Ishikawa (cell line): ENCODE measurements at regions not wholly inside any gene's neighbourhood (a gene's known extent, or its start where the extent isn't known, plus 50 kb on each side); places are given as distances from the start of the nearest gene placed in this dataset.

Source experiments
- CEBPB ChIP-seq: IDR thresholded peaks from 2 replicates; pipeline ENCODE4 v1.6.1; 2012
- CREB1 ChIP-seq: IDR thresholded peaks from 2 replicates; pipeline ENCODE4 v1.6.1; 2012; ENCODE audit warnings: low read depth
- EGR1 ChIP-seq: IDR thresholded peaks from 2 replicates; pipeline ENCODE4 v1.6.1; 2012
- EP300 ChIP-seq: IDR thresholded peaks from 2 replicates; pipeline ENCODE4 v1.6.1; 2012; ENCODE audit warnings: borderline replicate concordance
- FOXM1 ChIP-seq: IDR thresholded peaks from 2 replicates; pipeline ENCODE4 v1.6.1; 2012; ENCODE audit warnings: low read depth, borderline replicate concordance
- NFIC ChIP-seq: IDR thresholded peaks from 2 replicates; pipeline ENCODE4 v1.6.1; 2012
- RAD21 ChIP-seq: IDR thresholded peaks from 2 replicates; pipeline ENCODE4 v1.6.1; 2012; ENCODE audit warnings: low read depth
- TAF1 ChIP-seq: IDR thresholded peaks from 2 replicates; pipeline ENCODE4 v1.6.1; 2012; ENCODE audit warnings: low read depth, mild to moderate bottlenecking
- TCF12 ChIP-seq: IDR thresholded peaks from 2 replicates; pipeline ENCODE4 v1.6.1; 2012; ENCODE audit warnings: low read depth
- TEAD4 ChIP-seq: IDR thresholded peaks from 2 replicates; pipeline ENCODE4 v1.6.1; 2012
- YY1 ChIP-seq: IDR thresholded peaks from 2 replicates; pipeline ENCODE4 v1.6.1; 2012; ENCODE audit warnings: low read depth
- ZBTB7A ChIP-seq: IDR thresholded peaks from 2 replicates; pipeline ENCODE4 v1.6.1; 2012; ENCODE audit warnings: low read depth
- TF ChIP-seq, protein P1 (sequence below): IDR thresholded peaks from 2 replicates; pipeline ENCODE4 v1.6.1; 2012; ENCODE audit warnings: low read depth, mild to moderate bottlenecking
- TF ChIP-seq, protein P2 (sequence below): IDR thresholded peaks from 2 replicates; pipeline ENCODE4 v1.6.1; 2012
- TF ChIP-seq, protein P3 (sequence below): IDR thresholded peaks from 2 replicates; pipeline ENCODE4 v1.6.1; 2012

DNA sequence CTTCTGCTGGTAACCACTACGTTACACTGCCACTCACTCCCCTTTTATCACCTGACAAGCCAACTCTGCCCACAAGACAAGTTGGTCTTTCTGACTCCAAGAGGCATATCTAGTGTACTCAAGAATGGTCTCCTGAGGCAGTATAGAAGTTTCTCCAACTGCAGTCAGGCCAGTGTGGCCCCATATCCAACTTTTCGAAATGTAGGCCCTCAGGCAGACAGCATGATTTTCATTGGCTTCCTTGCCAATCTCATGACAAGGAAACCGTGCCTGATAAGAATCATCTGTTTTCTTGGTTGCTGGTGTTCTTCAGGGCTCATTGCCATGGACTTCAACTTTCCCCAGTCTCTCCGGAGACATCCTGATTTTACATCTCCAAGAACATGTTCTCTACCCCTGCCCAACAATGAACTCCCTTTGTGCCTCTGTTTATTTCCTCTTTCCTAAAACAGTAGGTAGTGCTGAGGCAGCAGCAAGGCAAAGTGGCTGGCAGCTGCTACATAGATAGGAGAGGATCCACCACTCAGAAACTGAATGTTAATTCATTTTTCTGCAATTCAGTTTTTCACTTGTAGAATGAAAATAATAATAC is 62.6 kb upstream of the SEMA6A start:
- TF ChIP-seq NFIC, result no peak
- no peak for TF ChIP-seq EGR1
- TF ChIP-seq TCF12, result no peak
- no peak for TF ChIP-seq TAF1
- TF ChIP-seq, protein P1, sequence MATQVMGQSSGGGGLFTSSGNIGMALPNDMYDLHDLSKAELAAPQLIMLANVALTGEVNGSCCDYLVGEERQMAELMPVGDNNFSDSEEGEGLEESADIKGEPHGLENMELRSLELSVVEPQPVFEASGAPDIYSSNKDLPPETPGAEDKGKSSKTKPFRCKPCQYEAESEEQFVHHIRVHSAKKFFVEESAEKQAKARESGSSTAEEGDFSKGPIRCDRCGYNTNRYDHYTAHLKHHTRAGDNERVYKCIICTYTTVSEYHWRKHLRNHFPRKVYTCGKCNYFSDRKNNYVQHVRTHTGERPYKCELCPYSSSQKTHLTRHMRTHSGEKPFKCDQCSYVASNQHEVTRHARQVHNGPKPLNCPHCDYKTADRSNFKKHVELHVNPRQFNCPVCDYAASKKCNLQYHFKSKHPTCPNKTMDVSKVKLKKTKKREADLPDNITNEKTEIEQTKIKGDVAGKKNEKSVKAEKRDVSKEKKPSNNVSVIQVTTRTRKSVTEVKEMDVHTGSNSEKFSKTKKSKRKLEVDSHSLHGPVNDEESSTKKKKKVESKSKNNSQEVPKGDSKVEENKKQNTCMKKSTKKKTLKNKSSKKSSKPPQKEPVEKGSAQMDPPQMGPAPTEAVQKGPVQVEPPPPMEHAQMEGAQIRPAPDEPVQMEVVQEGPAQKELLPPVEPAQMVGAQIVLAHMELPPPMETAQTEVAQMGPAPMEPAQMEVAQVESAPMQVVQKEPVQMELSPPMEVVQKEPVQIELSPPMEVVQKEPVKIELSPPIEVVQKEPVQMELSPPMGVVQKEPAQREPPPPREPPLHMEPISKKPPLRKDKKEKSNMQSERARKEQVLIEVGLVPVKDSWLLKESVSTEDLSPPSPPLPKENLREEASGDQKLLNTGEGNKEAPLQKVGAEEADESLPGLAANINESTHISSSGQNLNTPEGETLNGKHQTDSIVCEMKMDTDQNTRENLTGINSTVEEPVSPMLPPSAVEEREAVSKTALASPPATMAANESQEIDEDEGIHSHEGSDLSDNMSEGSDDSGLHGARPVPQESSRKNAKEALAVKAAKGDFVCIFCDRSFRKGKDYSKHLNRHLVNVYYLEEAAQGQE, result no peak
- TF ChIP-seq CEBPB, result no peak
- no peak for TF ChIP-seq TEAD4
- no peak for TF ChIP-seq EP300
- TF ChIP-seq ZBTB7A, result no peak
- no peak for TF ChIP-seq RAD21
- TF ChIP-seq, protein P2, sequence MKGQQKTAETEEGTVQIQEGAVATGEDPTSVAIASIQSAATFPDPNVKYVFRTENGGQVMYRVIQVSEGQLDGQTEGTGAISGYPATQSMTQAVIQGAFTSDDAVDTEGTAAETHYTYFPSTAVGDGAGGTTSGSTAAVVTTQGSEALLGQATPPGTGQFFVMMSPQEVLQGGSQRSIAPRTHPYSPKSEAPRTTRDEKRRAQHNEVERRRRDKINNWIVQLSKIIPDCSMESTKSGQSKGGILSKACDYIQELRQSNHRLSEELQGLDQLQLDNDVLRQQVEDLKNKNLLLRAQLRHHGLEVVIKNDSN, result no peak
- TF ChIP-seq FOXM1, result no peak
- TF ChIP-seq, protein P3, sequence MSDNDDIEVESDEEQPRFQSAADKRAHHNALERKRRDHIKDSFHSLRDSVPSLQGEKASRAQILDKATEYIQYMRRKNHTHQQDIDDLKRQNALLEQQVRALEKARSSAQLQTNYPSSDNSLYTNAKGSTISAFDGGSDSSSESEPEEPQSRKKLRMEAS, result no peak
- TF ChIP-seq CREB1, result no peak
- TF ChIP-seq YY1, result no peak

DNA sequence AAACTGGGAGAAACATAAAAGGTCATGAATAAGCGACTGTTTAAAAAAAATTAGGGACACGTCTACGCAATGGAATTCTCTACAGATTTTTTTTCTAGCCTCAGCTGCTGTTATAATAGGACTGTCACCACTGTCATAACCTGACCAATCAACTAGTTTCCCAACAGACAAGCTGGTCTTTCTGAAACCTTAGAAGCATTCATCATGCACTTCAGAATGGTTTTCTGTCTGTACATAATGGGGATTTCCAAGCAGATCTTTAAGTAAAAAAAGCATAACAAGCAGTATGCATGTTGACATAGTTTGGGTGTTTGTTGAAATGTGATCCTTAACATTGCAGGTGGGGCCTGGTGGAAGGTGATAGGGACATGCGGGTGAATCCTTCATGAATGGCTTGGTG is 58.3 kb upstream of the SEMA6A start:
- TF ChIP-seq CEBPB (no peak), NFIC (no peak), YY1 (no peak), TCF12 (no peak), CREB1 (no peak), EP300 (no peak), RAD21 (no peak), EGR1 (no peak), TEAD4 (no peak), ZBTB7A (no peak), TAF1 (no peak), FOXM1 (no peak)
- TF ChIP-seq, protein P2, result no peak
- TF ChIP-seq, protein P1, result no peak
- TF ChIP-seq, protein P3, result no peak

DNA sequence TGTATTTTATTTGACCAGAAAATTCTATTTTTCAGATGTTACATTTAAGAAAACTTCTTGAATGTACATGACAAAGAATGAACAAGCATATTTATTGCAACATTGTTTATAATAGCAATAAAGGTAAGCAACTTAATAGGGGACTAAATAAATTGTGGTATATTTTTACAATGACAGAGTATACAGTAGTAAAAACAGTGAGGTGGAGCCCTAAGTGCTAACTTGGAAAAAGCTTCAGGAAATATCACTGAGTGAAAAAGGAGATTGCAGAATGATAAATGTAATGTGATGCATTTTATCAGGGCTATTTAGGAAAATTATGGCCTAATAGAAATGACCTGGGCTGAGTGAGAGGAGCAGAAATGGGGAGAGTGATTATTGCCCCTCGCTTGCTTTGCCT is 56.5 kb upstream of the SEMA6A start:
- TF ChIP-seq TEAD4, result no peak
- TF ChIP-seq FOXM1, result no peak
- TF ChIP-seq RAD21, result no peak
- no peak for TF ChIP-seq NFIC
- TF ChIP-seq, protein P2, result no peak
- TF ChIP-seq, protein P1, result no peak
- TF ChIP-seq TAF1, result no peak

DNA sequence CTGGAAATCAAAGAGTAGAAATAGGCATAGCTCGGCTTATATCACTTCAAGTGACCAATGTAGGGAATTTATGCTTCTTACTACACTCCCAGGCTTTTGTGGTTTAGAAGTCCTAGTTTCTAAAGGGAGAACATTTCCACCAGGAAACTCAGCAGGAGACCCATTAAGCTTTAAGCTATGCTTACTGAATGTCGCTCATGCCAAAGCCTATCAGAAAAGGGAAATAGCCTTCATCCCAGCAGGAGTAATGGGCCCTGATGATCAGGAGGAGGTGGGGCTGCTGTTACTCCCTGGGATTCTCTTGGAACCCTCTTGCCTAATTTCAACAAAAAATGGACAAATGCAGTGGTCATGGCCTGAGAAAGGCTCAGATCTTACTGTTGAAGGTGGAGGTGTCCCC is 54.5 kb upstream of the SEMA6A start:
- no peak for TF ChIP-seq TAF1
- no peak for TF ChIP-seq ZBTB7A
- no peak for TF ChIP-seq TEAD4
- TF ChIP-seq NFIC, result no peak
- TF ChIP-seq FOXM1, result no peak
- TF ChIP-seq, protein P3, result no peak
